CD4-positive, alpha-beta memory T cell (primary cell): ENCODE measurements at regions not wholly inside any gene's neighbourhood (a gene's known extent, or its start where the extent isn't known, plus 50 kb on each side); places are given as distances from the start of the nearest gene placed in this dataset.

ENCODE experiments used
- CTCF ChIA-PET: fragments of 350-600 bp; sonication (Branson Sonifier 250); formaldehyde crosslinking; loops from one replicate; lab custom pipeline; 2021; ENCODE audit warnings: inconsistent platforms; ENCODE audit not compliant: partially characterized antibody; lab: Charles Lee
- POLR2A ChIA-PET: fragments of 350-600 bp; sonication (Branson Sonifier 250); formaldehyde crosslinking; loops from one replicate; lab custom pipeline; 2021; ENCODE audit not compliant: partially characterized antibody; lab: Charles Lee
- DNase-seq, 5 donors: peaks; one replicate each; pipeline versions ENCODE4 v3.0.0 to v3.0.0-alpha.2; 2020 to 2022; ENCODE audit warnings: mixed read lengths in 1 of 5
- H3K27ac ChIP-seq: one replicate; pipeline ENCODE4 v1.7.0; 2013; ENCODE audit warnings: low read depth, low read length
- H3K27me3 ChIP-seq: 2 replicates; pipeline ENCODE4 v1.7.0; 2013; ENCODE audit warnings: mild to moderate bottlenecking, low read length, moderate library complexity; ENCODE audit not compliant: insufficient read depth
- H3K36me3 ChIP-seq: 2 replicates; pipeline ENCODE4 v1.7.0; 2013; ENCODE audit warnings: mild to moderate bottlenecking, low read length, moderate library complexity; ENCODE audit not compliant: insufficient read depth
- H3K4me1 ChIP-seq: 2 replicates; pipeline ENCODE4 v1.7.0; 2013; ENCODE audit warnings: mild to moderate bottlenecking, low read length, moderate library complexity; ENCODE audit not compliant: insufficient read depth
- H3K4me3 ChIP-seq, 2 donors: one replicate each; pipeline ENCODE4 v1.7.0; 2013; ENCODE audit warnings: low read length in 2 of 2, mild to moderate bottlenecking in 1 of 2
- H3K9me3 ChIP-seq, 2 donors: one replicate each; pipeline ENCODE4 v1.7.0; 2013; ENCODE audit warnings: low read length in 2 of 2, control low read depth in 1 of 2; ENCODE audit not compliant: control insufficient read depth in 1 of 2
- H3K27ac Mint-ChIP-seq, 7 donors: one replicate each; pipeline ENCODE4 v1.8.0; 2020 to 2021; ENCODE audit warnings: mixed read lengths in 7 of 7, mild to moderate bottlenecking in 6 of 7, inconsistent platforms in 3 of 7, moderate library complexity in 3 of 7
- H3K27me3 Mint-ChIP-seq, 2 donors: one replicate each; pipeline ENCODE4 v1.8.0; 2020 to 2021; ENCODE audit warnings: mixed read lengths in 2 of 2
- H3K36me3 Mint-ChIP-seq, 2 donors: one replicate each; pipeline ENCODE4 v1.8.0; 2020 to 2021; ENCODE audit warnings: mixed read lengths in 2 of 2, inconsistent platforms in 1 of 2, mild to moderate bottlenecking in 1 of 2
- H3K4me1 Mint-ChIP-seq, 4 donors: one replicate each; pipeline ENCODE4 v1.8.0; 2020 to 2021; ENCODE audit warnings: mixed read lengths in 4 of 4, mild to moderate bottlenecking in 1 of 4
- H3K4me3 Mint-ChIP-seq, 8 donors: one replicate each; pipeline ENCODE4 v1.8.0; 2020 to 2021; ENCODE audit warnings: mixed read lengths in 8 of 8, mild to moderate bottlenecking in 7 of 8, moderate library complexity in 6 of 8, inconsistent platforms in 3 of 8
- H3K9me3 Mint-ChIP-seq, 8 donors: one replicate each; pipeline ENCODE4 v1.8.0; 2020 to 2021; ENCODE audit warnings: mixed read lengths in 8 of 8, mild to moderate bottlenecking in 5 of 8, inconsistent platforms in 3 of 8, moderate library complexity in 1 of 8
- intact Hi-C: fragments of 100-400 bp; cut with micrococcal nuclease; formaldehyde crosslinking; loops from one replicate; pipeline ENCODE4 v1.15.1; 2023

- peaks cover 0 to 5% (median 0%) of the 10 kb centered on the region in 8 donors for H3K9me3 Mint-ChIP-seq
- POLR2A ChIA-PET: no interaction called here
- H3K36me3 Mint-ChIP-seq: no peaks in the 10 kb centered on the region
- no peak overlapping the region for H3K4me3 Mint-ChIP-seq
- Histone ChIP-seq H3K9me3 (no peaks in the 10 kb centered on the region), H3K36me3 (no peaks in the 10 kb centered on the region), H3K4me1 (no peaks in the 10 kb centered on the region), H3K27ac (no peak overlapping the region), H3K4me3 (no peak overlapping the region), H3K27me3 (no peaks in the 10 kb centered on the region)
- DNase-seq: no peak
- intact Hi-C loops: no loop called here
- no peaks in the 10 kb centered on the region for H3K27me3 Mint-ChIP-seq
- CTCF ChIA-PET: no interaction called here
- H3K27ac Mint-ChIP-seq: no peak overlapping the region
- no peaks in the 10 kb centered on the region for H3K4me1 Mint-ChIP-seq
Measured at GRCh38 chrX:34576864-34577263, 80.2 kb downstream of the TMEM47 start.

DNA sequence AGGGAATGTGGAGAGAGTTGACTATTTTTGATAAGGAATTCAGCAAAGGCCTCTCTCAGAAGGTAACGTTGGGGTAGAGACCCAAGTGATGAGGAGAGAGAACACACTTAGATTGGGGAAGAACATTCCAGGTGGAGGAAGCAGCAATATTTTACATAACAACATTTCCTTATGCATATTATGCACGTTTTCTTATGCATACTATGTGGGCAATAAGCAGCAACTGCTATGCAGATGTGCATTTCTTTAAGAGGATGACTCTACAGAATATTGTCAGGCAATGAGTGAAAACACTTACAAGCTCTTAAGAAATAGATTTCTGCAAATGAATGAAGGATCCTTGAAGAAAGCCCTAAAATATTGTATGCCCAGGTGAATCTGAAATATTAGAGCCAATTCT, 91.1 kb downstream of the TMEM47 start:
- ChIA-PET CTCF (no interaction called here), POLR2A (no interaction called here)
- Histone ChIP-seq H3K4me3 (no peak overlapping the region), H3K27me3 (no peaks in the 10 kb centered on the region), H3K36me3 (no peaks in the 10 kb centered on the region), H3K27ac (no peak overlapping the region), H3K9me3 (no peaks in the 10 kb centered on the region), H3K4me1 (no peaks in the 10 kb centered on the region)
- no peaks in the 10 kb centered on the region for H3K4me1 Mint-ChIP-seq
- no peaks in the 10 kb centered on the region for H3K27me3 Mint-ChIP-seq
- peaks cover 0 to 16% (median 7%) of the 10 kb centered on the region in 8 donors for H3K9me3 Mint-ChIP-seq
- no peak overlapping the region for H3K4me3 Mint-ChIP-seq
- no peak for DNase-seq
- intact Hi-C loops: no loop called here
- H3K36me3 Mint-ChIP-seq: peaks cover 0 to 4% of the 10 kb centered on the region in 2 donors
- H3K27ac Mint-ChIP-seq: no peak overlapping the region

- H3K9me3 Mint-ChIP-seq: peaks cover 0 to 8% (median 3%) of the 10 kb centered on the region in 8 donors
- DNase-seq: no peak
- no peaks in the 10 kb centered on the region for H3K36me3 ChIP-seq
- no peaks in the 10 kb centered on the region for H3K36me3 Mint-ChIP-seq
- CTCF ChIA-PET: no interaction called here
- H3K4me3 ChIP-seq: no peak overlapping the region
- no peak overlapping the region for H3K27ac ChIP-seq
- no peaks in the 10 kb centered on the region for H3K4me1 Mint-ChIP-seq
- H3K27me3 ChIP-seq: no peaks in the 10 kb centered on the region
- H3K4me3 Mint-ChIP-seq: no peak overlapping the region
- POLR2A ChIA-PET: no interaction called here
- no peaks in the 10 kb centered on the region for H3K9me3 ChIP-seq
- intact Hi-C loops: no loop called here
- H3K4me1 ChIP-seq: no peaks in the 10 kb centered on the region
- no peak overlapping the region for H3K27ac Mint-ChIP-seq
- no peaks in the 10 kb centered on the region for H3K27me3 Mint-ChIP-seq
Measured at GRCh38 chrX:34563804-34564203, 93.3 kb downstream of the TMEM47 start.

DNA sequence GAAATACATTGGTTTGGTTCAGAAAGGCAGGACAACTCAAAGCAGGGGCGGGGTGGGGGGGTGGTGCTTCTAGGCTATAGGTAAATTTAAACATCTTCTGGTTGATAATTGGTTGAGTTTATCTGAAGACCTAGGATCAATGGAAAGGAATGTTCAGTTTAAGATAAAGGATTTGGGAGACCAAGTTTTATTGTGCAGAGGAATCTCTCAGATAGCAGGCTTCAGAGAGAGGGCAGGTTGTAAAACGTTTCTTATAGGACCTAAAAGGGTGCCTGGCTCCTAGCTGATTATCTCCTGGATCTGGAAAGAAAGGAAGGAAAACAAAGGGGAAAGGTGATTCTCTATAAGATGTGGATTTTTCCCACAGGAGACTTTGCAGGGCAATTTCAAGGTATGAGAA, 94.0 kb downstream of the TMEM47 start:
- DNase-seq: no peak
- H3K36me3 Mint-ChIP-seq: no peaks in the 10 kb centered on the region
- Histone ChIP-seq H3K4me3 (no peak overlapping the region), H3K27ac (no peak overlapping the region), H3K27me3 (no peaks in the 10 kb centered on the region), H3K4me1 (no peaks in the 10 kb centered on the region), H3K9me3 (no peaks in the 10 kb centered on the region), H3K36me3 (no peaks in the 10 kb centered on the region)
- H3K4me1 Mint-ChIP-seq: no peaks in the 10 kb centered on the region
- peaks cover 0 to 8% (median under 1%) of the 10 kb centered on the region in 8 donors for H3K9me3 Mint-ChIP-seq
- no peak overlapping the region for H3K4me3 Mint-ChIP-seq
- intact Hi-C loops: no loop called here
- ChIA-PET POLR2A (no interaction called here), CTCF (no interaction called here)
- H3K27me3 Mint-ChIP-seq: no peaks in the 10 kb centered on the region
- H3K27ac Mint-ChIP-seq: no peak overlapping the region

GRCh38 chrX:34562006-34562405, 95.1 kb downstream of the TMEM47 start:
- no peaks in the 10 kb centered on the region for H3K36me3 ChIP-seq
- H3K36me3 Mint-ChIP-seq: no peaks in the 10 kb centered on the region
- H3K4me1 Mint-ChIP-seq: no peaks in the 10 kb centered on the region
- no peak overlapping the region for H3K4me3 Mint-ChIP-seq
- no peak overlapping the region for H3K27ac Mint-ChIP-seq
- peaks cover 0 to 11% (median 2%) of the 10 kb centered on the region in 8 donors for H3K9me3 Mint-ChIP-seq
- no peaks in the 10 kb centered on the region for H3K9me3 ChIP-seq
- no peaks in the 10 kb centered on the region for H3K27me3 ChIP-seq
- no peak overlapping the region for H3K27ac ChIP-seq
- POLR2A ChIA-PET: no interaction called here
- DNase-seq: no peak
- H3K4me3 ChIP-seq: no peak overlapping the region
- CTCF ChIA-PET: no interaction called here
- intact Hi-C loops: no loop called here
- H3K27me3 Mint-ChIP-seq: no peaks in the 10 kb centered on the region
- H3K4me1 ChIP-seq: no peaks in the 10 kb centered on the region

DNA sequence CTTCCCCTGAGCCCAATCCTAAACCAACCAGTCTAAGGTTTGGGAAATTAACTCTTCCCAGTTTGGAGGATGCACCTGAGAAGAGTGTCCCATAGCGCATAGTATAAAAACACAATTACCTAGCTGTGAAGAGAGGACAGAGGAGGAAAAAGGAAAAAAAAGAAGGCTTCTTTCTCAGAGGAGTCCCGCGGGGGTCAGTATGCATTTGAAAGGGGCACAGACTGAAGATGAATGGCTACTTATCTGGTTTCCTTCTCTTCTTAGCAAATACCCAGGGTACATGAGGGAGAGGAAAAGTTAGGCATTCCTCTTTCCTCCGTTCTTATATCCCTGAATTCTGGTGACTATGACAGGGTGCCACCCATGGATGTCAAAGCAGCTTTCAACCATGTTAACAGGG, 96.9 kb downstream of the TMEM47 start:
- no peaks in the 10 kb centered on the region for H3K27me3 Mint-ChIP-seq
- no peaks in the 10 kb centered on the region for H3K36me3 Mint-ChIP-seq
- H3K4me1 ChIP-seq: no peaks in the 10 kb centered on the region
- H3K27me3 ChIP-seq: no peaks in the 10 kb centered on the region
- intact Hi-C loops: no loop called here
- H3K9me3 ChIP-seq: no peaks in the 10 kb centered on the region
- ChIA-PET CTCF (no interaction called here), POLR2A (no interaction called here)
- DNase-seq: no peak
- no peaks in the 10 kb centered on the region for H3K36me3 ChIP-seq
- H3K4me1 Mint-ChIP-seq: no peaks in the 10 kb centered on the region
- H3K4me3 Mint-ChIP-seq: no peak overlapping the region
- H3K27ac ChIP-seq: no peak overlapping the region
- peaks cover 0 to 11% (median 4%) of the 10 kb centered on the region in 8 donors for H3K9me3 Mint-ChIP-seq
- no peak overlapping the region for H3K4me3 ChIP-seq
- no peak overlapping the region for H3K27ac Mint-ChIP-seq

DNA sequence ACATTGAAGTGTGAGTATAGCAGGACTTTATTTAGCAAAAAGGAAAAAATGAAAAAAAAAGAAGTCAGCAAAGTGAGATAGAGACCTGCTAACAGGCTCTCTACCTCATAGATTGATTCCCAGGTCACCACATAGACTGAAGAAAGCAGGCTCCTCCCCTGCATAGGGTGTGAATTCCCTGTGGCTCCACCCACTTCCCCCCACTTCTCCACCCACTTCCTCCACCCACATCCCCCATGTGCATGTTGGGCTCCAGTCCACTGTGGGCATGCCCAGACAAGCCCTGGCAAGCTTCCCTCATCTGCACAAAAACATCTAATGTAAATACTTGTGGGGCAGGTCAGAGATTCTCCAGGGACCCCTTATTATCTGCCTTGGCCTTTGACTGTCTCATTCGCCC, 97.8 kb downstream of the TMEM47 start:
- H3K36me3 Mint-ChIP-seq: no peaks in the 10 kb centered on the region
- H3K4me1 Mint-ChIP-seq: no peaks in the 10 kb centered on the region
- no peaks in the 10 kb centered on the region for H3K27me3 Mint-ChIP-seq
- no peak overlapping the region for H3K4me3 ChIP-seq
- DNase-seq: no peak
- H3K9me3 Mint-ChIP-seq: peaks cover 0 to 11% (median 4%) of the 10 kb centered on the region in 8 donors
- H3K9me3 ChIP-seq: no peaks in the 10 kb centered on the region
- H3K4me3 Mint-ChIP-seq: no peak overlapping the region
- intact Hi-C loops: no loop called here
- CTCF ChIA-PET: no interaction called here
- no peaks in the 10 kb centered on the region for H3K27me3 ChIP-seq
- H3K27ac ChIP-seq: no peak overlapping the region
- POLR2A ChIA-PET: no interaction called here
- H3K27ac Mint-ChIP-seq: no peak overlapping the region
- H3K36me3 ChIP-seq: no peaks in the 10 kb centered on the region
- H3K4me1 ChIP-seq: no peaks in the 10 kb centered on the region

DNA sequence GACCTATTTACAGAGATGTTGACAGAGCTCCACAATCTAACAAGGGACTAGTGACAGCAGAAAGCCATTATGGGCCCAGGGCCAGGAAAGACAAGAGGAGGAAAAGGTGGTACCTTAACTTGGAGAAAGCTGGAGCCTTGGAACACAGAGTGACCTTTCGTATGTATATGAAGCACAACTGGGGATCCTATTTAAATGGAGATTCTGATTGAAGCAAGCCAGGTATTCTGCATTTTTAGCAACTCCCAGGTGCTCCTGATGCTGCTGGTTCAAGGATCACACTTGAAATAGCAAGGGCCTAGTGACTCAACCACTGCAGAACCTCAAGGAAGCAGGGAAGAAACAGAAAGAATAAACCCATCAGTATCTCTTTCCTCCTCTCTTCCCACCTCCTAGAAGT, 99.4 kb downstream of the TMEM47 start:
- Mint-ChIP-seq H3K27me3 (no peaks in the 10 kb centered on the region), H3K4me1 (no peaks in the 10 kb centered on the region), H3K27ac (no peak overlapping the region), H3K36me3 (no peaks in the 10 kb centered on the region), H3K4me3 (no peak overlapping the region), H3K9me3 (peaks cover 0 to 7% (median 4%) of the 10 kb centered on the region in 8 donors)
- no peak for DNase-seq
- ChIA-PET POLR2A (no interaction called here), CTCF (no interaction called here)
- Histone ChIP-seq H3K36me3 (no peaks in the 10 kb centered on the region), H3K9me3 (no peaks in the 10 kb centered on the region), H3K27me3 (no peaks in the 10 kb centered on the region), H3K27ac (no peak overlapping the region), H3K4me3 (no peak overlapping the region), H3K4me1 (no peaks in the 10 kb centered on the region)
- intact Hi-C loops: no loop called here
